ENCODE measurements at regions not wholly inside any gene's neighbourhood (a gene's known extent, or its start where the extent isn't known, plus 50 kb on each side); places are given as distances from the start of the nearest gene placed in this dataset.
"Not testable (repeated sequence)": the region's sequence is repeated elsewhere in the genome, so short reads cannot be mapped to it uniquely, and the experiment has no call there.

- peak; percentile 33 for DNase-seq
These were observed 433.6 kb downstream of the ACTR3B start for GRCh38 chr7:153193144-153193595.

GRCh38 chr7:153217032-153217431, 457.5 kb downstream of the ACTR3B start:
- DNase-seq = no peak

GRCh38 chr7:153224890-153225289, 465.3 kb downstream of the ACTR3B start:
- DNase-seq = no peak

- not testable (repeated sequence) for DNase-seq
These were observed 485.6 kb downstream of the ACTR3B start for GRCh38 chr7:153245136-153245535.

GRCh38 chr7:153245809-153246208, 486.3 kb downstream of the ACTR3B start:
- DNase-seq = no peak

- DNase-seq = no peak
These were observed 488.4 kb downstream of the ACTR3B start for GRCh38 chr7:153247926-153248325.

- no peak for DNase-seq
These were observed 499.1 kb downstream of the ACTR3B start for GRCh38 chr7:153258686-153259085.

- no peak for DNase-seq
These were observed 516.8 kb downstream of the ACTR3B start for GRCh38 chr7:153276394-153276793.

GRCh38 chr7:153286763-153287162, 527.2 kb downstream of the ACTR3B start:
- no peak for DNase-seq

- no peak for DNase-seq
These were observed 530.5 kb downstream of the ACTR3B start for GRCh38 chr7:153290066-153290465.

GRCh38 chr7:153297141-153297540, 537.6 kb downstream of the ACTR3B start:
- no peak for DNase-seq

- no peak for DNase-seq
These were observed 542.4 kb downstream of the ACTR3B start for GRCh38 chr7:153301936-153302335.

GRCh38 chr7:153320005-153320404, 560.5 kb downstream of the ACTR3B start:
- no peak for DNase-seq

- DNase-seq = no peak
These were observed 561.1 kb downstream of the ACTR3B start for GRCh38 chr7:153320681-153321080.

- no peak for DNase-seq
These were observed 563.4 kb downstream of the ACTR3B start for GRCh38 chr7:153322991-153323390.

GRCh38 chr7:153324094-153324493, 564.5 kb downstream of the ACTR3B start:
- DNase-seq = no peak

GRCh38 chr7:153327683-153328082, 568.1 kb downstream of the ACTR3B start:
- DNase-seq = no peak

- DNase-seq = no peak
These were observed 571.9 kb downstream of the ACTR3B start for GRCh38 chr7:153331427-153331826.

- no peak for DNase-seq
These were observed 594.5 kb downstream of the ACTR3B start for GRCh38 chr7:153354071-153354470.

GRCh38 chr7:153370092-153370491, 610.5 kb downstream of the ACTR3B start:
- no peak for DNase-seq

- DNase-seq = no peak
These were observed 621.1 kb downstream of the ACTR3B start for GRCh38 chr7:153380636-153381035.

GRCh38 chr7:153381275-153382040, 621.9 kb downstream of the ACTR3B start:
- peak; percentile 78 for DNase-seq

- no peak for DNase-seq
These were observed 623.1 kb downstream of the ACTR3B start for GRCh38 chr7:153382641-153383101.

GRCh38 chr7:153383781-153384180, 624.2 kb downstream of the ACTR3B start:
- DNase-seq = no peak

Data from left kidney (tissue), 1 donor.